Neural progenitor cell (in vitro differentiated cells): ENCODE measurements at regions not wholly inside any gene's neighbourhood (a gene's known extent, or its start where the extent isn't known, plus 50 kb on each side); places are given as distances from the start of the nearest gene placed in this dataset.

ENCODE experiments used
- DNase-seq: peaks from one replicate; pipeline ENCODE4 v3.0.0-alpha.2; 2016; ENCODE audit warnings: low spot score
- H2AFZ ChIP-seq: fragments of 200-600 bp; sonication (generic); replicated peaks from 2 replicates; pipeline ENCODE4 v1.6.1; 2016; ENCODE audit warnings: antibody characterized with exemption
- H3F3A ChIP-seq: fragments of 200-600 bp; sonication (generic); 2 replicates; pipeline ENCODE4 v1.6.1; 2016; ENCODE audit warnings: antibody characterized with exemption, low read depth
- H3K27ac ChIP-seq: fragments of 200-600 bp; sonication (generic); 2 replicates; pipeline ENCODE4 v1.5.1; 2016; ENCODE audit warnings: mild to moderate bottlenecking
- H3K27me3 ChIP-seq: fragments of 200-600 bp; sonication (generic); 2 replicates; pipeline ENCODE4 v1.6.1; 2016; ENCODE audit warnings: mild to moderate bottlenecking, moderate library complexity
- H3K36me3 ChIP-seq: fragments of 200-600 bp; sonication (generic); 2 replicates; pipeline ENCODE4 v1.5.1; 2016
- H3K4me1 ChIP-seq: fragments of 200-600 bp; sonication (generic); 2 replicates; pipeline ENCODE4 v1.6.1; 2016; ENCODE audit warnings: mixed run types
- H3K4me2 ChIP-seq: fragments of 200-600 bp; sonication (generic); 2 replicates; pipeline ENCODE4 v1.6.1; 2016
- H3K4me3 ChIP-seq: fragments of 200-600 bp; sonication (generic); 2 replicates; pipeline ENCODE4 v1.5.1; 2016
- H3K79me2 ChIP-seq: fragments of 200-600 bp; sonication (generic); 2 replicates; pipeline ENCODE4 v1.6.1; 2016; ENCODE audit warnings: low read depth
- H3K9ac ChIP-seq: fragments of 200-600 bp; sonication (generic); 2 replicates; pipeline ENCODE4 v1.6.1; 2016
- H3K9me3 ChIP-seq: fragments of 200-600 bp; sonication (generic); 2 replicates; pipeline ENCODE4 v1.5.1; 2016; ENCODE audit warnings: low read depth
- H4K20me1 ChIP-seq: fragments of 200-600 bp; sonication (generic); 2 replicates; pipeline ENCODE4 v1.6.1; 2016; ENCODE audit warnings: low read depth
- H3K27ac Mint-ChIP-seq: 3 replicates; pipeline ENCODE4 v1.8.0; 2021; ENCODE audit warnings: mixed read lengths
- H3K27me3 Mint-ChIP-seq: 2 replicates; pipeline ENCODE4 v1.8.0; 2022; ENCODE audit warnings: low read depth, mild to moderate bottlenecking, inconsistent platforms, moderate library complexity, mixed read lengths; ENCODE audit not compliant: insufficient read depth
- H3K36me3 Mint-ChIP-seq: 3 replicates; pipeline ENCODE4 v1.8.0; 2021; ENCODE audit warnings: mixed read lengths
- H3K4me1 Mint-ChIP-seq: 3 replicates; pipeline ENCODE4 v1.8.0; 2021; ENCODE audit warnings: mixed read lengths
- H3K4me3 Mint-ChIP-seq: 3 replicates; pipeline ENCODE4 v1.8.0; 2021; ENCODE audit warnings: mild to moderate bottlenecking, moderate library complexity, mixed read lengths
- H3K9me3 Mint-ChIP-seq: 3 replicates; pipeline ENCODE4 v1.8.0; 2020; ENCODE audit warnings: mixed read lengths
- EZH2 ChIP-seq: fragments of 200-600 bp; sonication (generic); IDR thresholded peaks from 2 replicates; pipeline ENCODE4 v1.6.1; 2017; ENCODE audit warnings: antibody characterized with exemption, mild to moderate bottlenecking, moderate library complexity
- EZH2phosphoT487 ChIP-seq: fragments of 200-600 bp; sonication (generic); IDR thresholded peaks from 2 replicates; pipeline ENCODE4 v1.6.1; 2017; ENCODE audit warnings: antibody characterized with exemption
- TF ChIP-seq, protein P1 (sequence below): fragments of 200-600 bp; sonication (generic); IDR thresholded peaks from 2 replicates; pipeline ENCODE4 v1.5.1; 2017; ENCODE audit warnings: antibody characterized with exemption, mild to moderate bottlenecking

- no peak overlapping the region for H3K4me3 ChIP-seq
- H3K4me2 ChIP-seq = no peak overlapping the region
- H3K27ac ChIP-seq = no peak overlapping the region
- no peaks in the 10 kb centered on the region for H3K36me3 ChIP-seq
- no peaks in the 10 kb centered on the region for H4K20me1 ChIP-seq
- no peak overlapping the region for H2AFZ ChIP-seq
- no peak overlapping the region for H3K9ac ChIP-seq
- peaks cover 8% of the 10 kb centered on the region for H3K4me1 Mint-ChIP-seq
- no peaks in the 10 kb centered on the region for H3K9me3 Mint-ChIP-seq
- no peaks in the 10 kb centered on the region for H3K79me2 ChIP-seq
- H3K9me3 ChIP-seq = no peaks in the 10 kb centered on the region
- TF ChIP-seq EZH2phosphoT487 = no peak
- TF ChIP-seq, protein P1, sequence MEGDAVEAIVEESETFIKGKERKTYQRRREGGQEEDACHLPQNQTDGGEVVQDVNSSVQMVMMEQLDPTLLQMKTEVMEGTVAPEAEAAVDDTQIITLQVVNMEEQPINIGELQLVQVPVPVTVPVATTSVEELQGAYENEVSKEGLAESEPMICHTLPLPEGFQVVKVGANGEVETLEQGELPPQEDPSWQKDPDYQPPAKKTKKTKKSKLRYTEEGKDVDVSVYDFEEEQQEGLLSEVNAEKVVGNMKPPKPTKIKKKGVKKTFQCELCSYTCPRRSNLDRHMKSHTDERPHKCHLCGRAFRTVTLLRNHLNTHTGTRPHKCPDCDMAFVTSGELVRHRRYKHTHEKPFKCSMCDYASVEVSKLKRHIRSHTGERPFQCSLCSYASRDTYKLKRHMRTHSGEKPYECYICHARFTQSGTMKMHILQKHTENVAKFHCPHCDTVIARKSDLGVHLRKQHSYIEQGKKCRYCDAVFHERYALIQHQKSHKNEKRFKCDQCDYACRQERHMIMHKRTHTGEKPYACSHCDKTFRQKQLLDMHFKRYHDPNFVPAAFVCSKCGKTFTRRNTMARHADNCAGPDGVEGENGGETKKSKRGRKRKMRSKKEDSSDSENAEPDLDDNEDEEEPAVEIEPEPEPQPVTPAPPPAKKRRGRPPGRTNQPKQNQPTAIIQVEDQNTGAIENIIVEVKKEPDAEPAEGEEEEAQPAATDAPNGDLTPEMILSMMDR = no peak
- TF ChIP-seq EZH2 = no peak
- H3K4me3 Mint-ChIP-seq = no peak overlapping the region
- H3F3A ChIP-seq = no peaks in the 10 kb centered on the region
- H3K27me3 Mint-ChIP-seq = peaks cover 5% of the 10 kb centered on the region
- no peaks in the 10 kb centered on the region for H3K4me1 ChIP-seq
- H3K36me3 Mint-ChIP-seq = no peaks in the 10 kb centered on the region
- no peak overlapping the region for H3K27ac Mint-ChIP-seq
- no peak for DNase-seq
- H3K27me3 ChIP-seq = no peaks in the 10 kb centered on the region
Measured at GRCh38 chr12:42002563-42002962, 142.1 kb downstream of the GXYLT1 start.

DNA sequence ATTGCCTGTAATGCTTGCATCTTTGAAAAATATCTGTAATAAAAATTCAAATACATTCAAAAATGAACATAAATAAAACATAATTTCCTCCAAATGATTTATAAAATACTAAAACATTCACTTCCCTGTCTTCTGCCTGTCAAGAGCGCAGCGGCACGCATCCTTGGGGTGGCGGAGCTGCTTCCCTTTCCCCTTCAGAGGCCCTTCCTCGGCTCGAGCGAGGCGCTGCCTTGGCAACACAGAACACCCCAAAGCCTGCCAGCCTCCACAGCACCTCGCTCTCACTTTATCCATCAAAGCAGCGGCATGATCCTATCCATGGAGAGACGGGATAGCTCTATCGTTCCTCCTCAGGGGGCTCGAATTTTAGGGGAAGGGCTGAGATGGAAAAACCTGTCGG is 146.2 kb downstream of the GXYLT1 start:
- Histone ChIP-seq H3K27me3 (no peaks in the 10 kb centered on the region), H3K9me3 (no peaks in the 10 kb centered on the region), H4K20me1 (no peaks in the 10 kb centered on the region), H2AFZ (no peak overlapping the region), H3K4me3 (no peak overlapping the region), H3K79me2 (no peaks in the 10 kb centered on the region), H3K4me1 (no peaks in the 10 kb centered on the region), H3K4me2 (no peak overlapping the region), H3K9ac (no peak overlapping the region), H3K36me3 (no peaks in the 10 kb centered on the region), H3F3A (no peaks in the 10 kb centered on the region), H3K27ac (no peak overlapping the region)
- Mint-ChIP-seq H3K4me3 (no peak overlapping the region), H3K27ac (peak overlapping the region; percentile 84), H3K27me3 (peaks cover 5% of the 10 kb centered on the region), H3K9me3 (no peaks in the 10 kb centered on the region), H3K36me3 (no peaks in the 10 kb centered on the region), H3K4me1 (peaks cover 8% of the 10 kb centered on the region)
- no peak for DNase-seq
- TF ChIP-seq EZH2phosphoT487 (no peak), EZH2 (no peak)
- TF ChIP-seq, protein P1 = no peak

DNA sequence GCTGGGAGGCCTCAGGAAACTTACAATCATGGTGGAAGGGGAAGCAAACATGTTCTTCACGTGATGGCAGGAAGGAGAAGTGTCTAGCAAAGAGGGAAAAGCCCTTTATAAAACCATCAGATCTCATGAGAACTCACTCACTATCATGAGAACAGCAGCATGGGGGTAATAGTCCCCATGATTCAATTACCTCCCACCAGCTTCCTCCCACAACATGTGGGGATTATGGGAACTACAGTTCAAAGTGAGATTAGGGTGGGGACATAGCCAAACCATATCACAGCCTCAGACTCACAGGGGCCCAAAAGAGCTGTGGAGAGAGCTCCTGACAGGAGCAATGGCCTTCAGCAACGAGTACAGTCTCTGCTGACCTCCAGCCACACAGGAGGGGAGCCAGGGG is 151.4 kb downstream of the GXYLT1 start:
- H2AFZ ChIP-seq = no peak overlapping the region
- no peaks in the 10 kb centered on the region for H3K79me2 ChIP-seq
- no peak overlapping the region for H3K4me2 ChIP-seq
- no peaks in the 10 kb centered on the region for H3F3A ChIP-seq
- Mint-ChIP-seq H3K27ac (no peak overlapping the region), H3K27me3 (peaks cover 3% of the 10 kb centered on the region), H3K4me3 (no peak overlapping the region), H3K36me3 (peaks cover 2% of the 10 kb centered on the region), H3K9me3 (no peaks in the 10 kb centered on the region), H3K4me1 (peaks cover 10% of the 10 kb centered on the region)
- no peaks in the 10 kb centered on the region for H4K20me1 ChIP-seq
- DNase-seq = no peak
- no peaks in the 10 kb centered on the region for H3K9me3 ChIP-seq
- H3K9ac ChIP-seq = no peak overlapping the region
- no peak for TF ChIP-seq EZH2phosphoT487
- TF ChIP-seq EZH2 = no peak
- TF ChIP-seq, protein P1 = no peak
- H3K4me3 ChIP-seq = no peak overlapping the region
- H3K27me3 ChIP-seq = no peaks in the 10 kb centered on the region
- no peaks in the 10 kb centered on the region for H3K36me3 ChIP-seq
- H3K27ac ChIP-seq = no peak overlapping the region
- no peaks in the 10 kb centered on the region for H3K4me1 ChIP-seq
